GM12801 (cell line): ENCODE measurements at regions not wholly inside any gene's neighbourhood (a gene's known extent, or its start where the extent isn't known, plus 50 kb on each side); places are given as distances from the start of the nearest gene placed in this dataset.

Source experiments
- TF ChIP-seq, protein P1 (sequence below): IDR thresholded peaks from one replicate; pipeline ENCODE4 v1.5.1; 2011; ENCODE audit warnings: control low read depth; ENCODE audit not compliant: insufficient read length; ENCODE audit errors: extremely low read depth

GRCh38 chr10:114872519-114873087 is 51.0 kb downstream of the FHIP2A start:
- TF ChIP-seq, protein P1, sequence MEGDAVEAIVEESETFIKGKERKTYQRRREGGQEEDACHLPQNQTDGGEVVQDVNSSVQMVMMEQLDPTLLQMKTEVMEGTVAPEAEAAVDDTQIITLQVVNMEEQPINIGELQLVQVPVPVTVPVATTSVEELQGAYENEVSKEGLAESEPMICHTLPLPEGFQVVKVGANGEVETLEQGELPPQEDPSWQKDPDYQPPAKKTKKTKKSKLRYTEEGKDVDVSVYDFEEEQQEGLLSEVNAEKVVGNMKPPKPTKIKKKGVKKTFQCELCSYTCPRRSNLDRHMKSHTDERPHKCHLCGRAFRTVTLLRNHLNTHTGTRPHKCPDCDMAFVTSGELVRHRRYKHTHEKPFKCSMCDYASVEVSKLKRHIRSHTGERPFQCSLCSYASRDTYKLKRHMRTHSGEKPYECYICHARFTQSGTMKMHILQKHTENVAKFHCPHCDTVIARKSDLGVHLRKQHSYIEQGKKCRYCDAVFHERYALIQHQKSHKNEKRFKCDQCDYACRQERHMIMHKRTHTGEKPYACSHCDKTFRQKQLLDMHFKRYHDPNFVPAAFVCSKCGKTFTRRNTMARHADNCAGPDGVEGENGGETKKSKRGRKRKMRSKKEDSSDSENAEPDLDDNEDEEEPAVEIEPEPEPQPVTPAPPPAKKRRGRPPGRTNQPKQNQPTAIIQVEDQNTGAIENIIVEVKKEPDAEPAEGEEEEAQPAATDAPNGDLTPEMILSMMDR = no peak

GRCh38 chr10:114874827-114875411 is 53.3 kb downstream of the FHIP2A start:
- TF ChIP-seq, protein P1 = no peak

- TF ChIP-seq, protein P1 = no peak
These were observed 54.6 kb downstream of the FHIP2A start for GRCh38 chr10:114876169-114876568.

DNA sequence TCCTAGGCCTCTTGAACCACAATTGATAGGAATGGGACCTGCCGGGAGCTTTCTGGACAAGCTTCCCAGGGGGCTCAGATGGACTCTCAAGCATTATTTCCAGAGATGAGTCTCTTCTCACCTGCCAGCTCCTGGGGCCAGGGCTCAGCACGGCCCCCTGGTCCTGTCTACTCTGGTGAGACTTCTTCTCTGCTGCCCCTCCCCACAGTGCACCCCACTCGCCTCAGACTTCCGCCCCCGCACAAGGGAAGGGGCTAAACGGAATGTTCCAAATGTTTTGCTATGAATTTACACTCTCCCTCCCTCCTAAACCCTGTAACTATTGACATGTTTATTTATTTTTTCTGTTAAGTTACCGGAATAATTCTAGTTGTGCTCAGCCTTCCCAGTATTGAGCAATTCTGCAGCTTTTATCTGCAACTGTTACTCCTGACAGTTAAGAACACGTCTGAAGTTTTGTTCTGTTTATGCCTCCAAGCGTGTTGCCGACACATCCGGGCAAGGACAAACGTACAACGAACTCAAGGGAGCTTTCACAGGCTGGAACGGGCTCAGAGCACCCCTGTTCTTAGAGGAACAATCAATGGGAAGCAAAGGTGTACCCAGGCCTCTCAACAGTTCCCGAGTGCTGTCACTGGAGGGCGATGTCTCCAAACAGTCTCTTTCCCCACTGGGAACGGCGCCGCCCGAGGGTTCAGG is 55.2 kb downstream of the FHIP2A start:
- TF ChIP-seq, protein P1 = no peak

- TF ChIP-seq, protein P1 = no peak
These were observed 55.7 kb downstream of the FHIP2A start for GRCh38 chr10:114877301-114877644.

GRCh38 chr10:114879093-114879492 is 57.5 kb downstream of the FHIP2A start:
- TF ChIP-seq, protein P1 = no peak

DNA sequence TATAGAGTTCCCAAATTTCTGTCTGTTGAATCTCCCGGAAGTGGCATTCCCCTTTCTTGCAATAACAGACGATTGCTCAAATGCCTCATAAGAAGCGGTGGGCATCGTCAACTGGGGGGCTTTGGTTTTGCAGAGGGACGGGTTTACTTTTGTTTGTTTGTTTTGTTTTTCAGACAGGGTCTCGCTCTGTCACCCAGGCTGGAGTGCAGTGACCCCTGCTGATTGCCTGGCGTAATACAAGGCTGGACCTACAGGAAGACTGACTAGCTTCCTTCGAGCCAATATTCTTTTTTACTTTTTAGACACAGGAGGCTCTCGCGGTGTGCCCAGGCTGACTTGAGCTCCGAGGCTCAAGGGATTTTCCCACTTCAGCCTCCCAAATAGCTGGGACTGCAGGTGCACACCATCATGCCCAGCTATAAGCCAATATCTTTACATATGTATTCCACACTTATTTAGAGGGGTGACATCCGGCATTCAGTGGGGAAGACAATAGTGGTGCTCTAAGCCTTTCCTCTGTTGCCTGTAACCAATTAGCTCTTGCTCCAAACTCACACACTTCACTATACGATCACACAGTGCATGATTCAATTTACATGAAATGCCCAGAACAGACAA is 58.1 kb downstream of the FHIP2A start:
- TF ChIP-seq, protein P1 = peak; percentile 44
